Activated naive CD4-positive, alpha-beta T cell treated with anti-CD3 and anti-CD28 coated beads, Interleukin-2, amount 50 U/mL, for 72 hours (primary cell): ENCODE measurements at regions not wholly inside any gene's neighbourhood (a gene's known extent, or its start where the extent isn't known, plus 50 kb on each side); places are given as distances from the start of the nearest gene placed in this dataset.

Source experiments
- ATAC-seq, 2 donors: fragments of 150-1000 bp; cut with Tn5 transposase; 2 replicates each; pipeline ENCODE4 v1.10.0; 2021; ENCODE audit warnings: mild to moderate bottlenecking in 2 of 2, moderate library complexity in 2 of 2
- DNase-seq, 2 donors: peaks; one replicate each; pipeline ENCODE4 v3.0.0; 2021 to 2022; ENCODE audit warnings: low spot score in 2 of 2
- H3K27ac Mint-ChIP-seq, 2 donors: one replicate each; pipeline ENCODE4 v1.8.0; 2022; ENCODE audit warnings: mild to moderate bottlenecking in 2 of 2, mixed read lengths in 2 of 2
- H3K36me3 Mint-ChIP-seq, 2 donors: one replicate each; pipeline ENCODE4 v1.8.0; 2022; ENCODE audit warnings: mixed read lengths in 2 of 2
- H3K9me3 Mint-ChIP-seq, 2 donors: one replicate each; pipeline ENCODE4 v1.8.0; 2022; ENCODE audit warnings: mixed read lengths in 2 of 2

- H3K9me3 Mint-ChIP-seq, result peaks cover 6 to 19% of the 10 kb centered on the region in 2 donors
- ATAC-seq (no peak), DNase-seq (no peak)
- no peak overlapping the region for H3K27ac Mint-ChIP-seq
- H3K36me3 Mint-ChIP-seq, result no peaks in the 10 kb centered on the region
Measured at GRCh38 chr15:53416219-53416940, 343.1 kb downstream of the WDR72 start.

- no peak overlapping the region for H3K27ac Mint-ChIP-seq
- no peak for ATAC-seq
- no peak for DNase-seq
- H3K36me3 Mint-ChIP-seq, result no peaks in the 10 kb centered on the region
- H3K9me3 Mint-ChIP-seq, result peaks cover 9 to 19% of the 10 kb centered on the region in 2 donors
Measured at GRCh38 chr15:53414167-53414566, 345.3 kb downstream of the WDR72 start.

GRCh38 chr15:53412542-53412941 is 346.9 kb downstream of the WDR72 start:
- H3K9me3 Mint-ChIP-seq, result peaks cover 3 to 13% of the 10 kb centered on the region in 2 donors
- H3K36me3 Mint-ChIP-seq, result no peaks in the 10 kb centered on the region
- ATAC-seq (no peak), DNase-seq (no peak)
- H3K27ac Mint-ChIP-seq, result no peak overlapping the region

- DNase-seq (no peak), ATAC-seq (no peak)
- H3K27ac Mint-ChIP-seq, result no peak overlapping the region
- H3K36me3 Mint-ChIP-seq, result no peaks in the 10 kb centered on the region
- H3K9me3 Mint-ChIP-seq, result peaks cover 1 to 3% of the 10 kb centered on the region in 2 donors
Measured at GRCh38 chr15:53404930-53405493, 354.5 kb downstream of the WDR72 start.

- no peaks in the 10 kb centered on the region for H3K9me3 Mint-ChIP-seq
- H3K27ac Mint-ChIP-seq, result no peak overlapping the region
- peak in 1 of 2 donors; percentile 41 for ATAC-seq
- no peak for DNase-seq
- H3K36me3 Mint-ChIP-seq, result no peaks in the 10 kb centered on the region
Measured at GRCh38 chr15:53401503-53401902, 358.0 kb downstream of the WDR72 start.

- Mint-ChIP-seq H3K9me3 (no peaks in the 10 kb centered on the region), H3K36me3 (no peaks in the 10 kb centered on the region), H3K27ac (no peak overlapping the region)
- DNase-seq, result no peak
- ATAC-seq, result no peak
Measured at GRCh38 chr15:53400986-53401385, 358.5 kb downstream of the WDR72 start.

- H3K9me3 Mint-ChIP-seq, result no peaks in the 10 kb centered on the region
- DNase-seq (no peak), ATAC-seq (no peak)
- H3K27ac Mint-ChIP-seq, result no peak overlapping the region
- H3K36me3 Mint-ChIP-seq, result no peaks in the 10 kb centered on the region
Measured at GRCh38 chr15:53397041-53397616, 362.3 kb downstream of the WDR72 start.

- DNase-seq, result no peak
- Mint-ChIP-seq H3K9me3 (no peaks in the 10 kb centered on the region), H3K27ac (no peak overlapping the region), H3K36me3 (no peaks in the 10 kb centered on the region)
- ATAC-seq, result no peak
Measured at GRCh38 chr15:53395871-53396270, 363.6 kb downstream of the WDR72 start.

GRCh38 chr15:53390549-53390948 is 368.9 kb downstream of the WDR72 start:
- no peak for DNase-seq
- Mint-ChIP-seq H3K27ac (no peak overlapping the region), H3K36me3 (no peaks in the 10 kb centered on the region), H3K9me3 (peaks cover 0 to 4% of the 10 kb centered on the region in 2 donors)
- no peak for ATAC-seq

GRCh38 chr15:53389271-53390037 is 370.0 kb downstream of the WDR72 start:
- peaks cover 0 to 4% of the 10 kb centered on the region in 2 donors for H3K9me3 Mint-ChIP-seq

GRCh38 chr15:53384417-53384816 is 375.0 kb downstream of the WDR72 start:
- no peak for ATAC-seq
- no peak for DNase-seq
- peaks cover 0 to 4% of the 10 kb centered on the region in 2 donors for H3K9me3 Mint-ChIP-seq
- no peaks in the 10 kb centered on the region for H3K36me3 Mint-ChIP-seq
- no peak overlapping the region for H3K27ac Mint-ChIP-seq

More at GRCh38 chr15:53389271-53390037, 370.0 kb downstream of the WDR72 start:
- H3K36me3 Mint-ChIP-seq, result no peaks in the 10 kb centered on the region
- no peak for ATAC-seq
- no peak for DNase-seq
- no peak overlapping the region for H3K27ac Mint-ChIP-seq

GRCh38 chr15:53378096-53378800 is 381.2 kb downstream of the WDR72 start:
- no peak for ATAC-seq
- no peak overlapping the region for H3K27ac Mint-ChIP-seq
- no peaks in the 10 kb centered on the region for H3K9me3 Mint-ChIP-seq
- H3K36me3 Mint-ChIP-seq, result no peaks in the 10 kb centered on the region
- no peak for DNase-seq

GRCh38 chr15:53367740-53368139 is 391.7 kb downstream of the WDR72 start:
- peaks cover 12 to 17% of the 10 kb centered on the region in 2 donors for H3K9me3 Mint-ChIP-seq
- H3K36me3 Mint-ChIP-seq, result no peaks in the 10 kb centered on the region
- DNase-seq (no peak), ATAC-seq (no peak)
- H3K27ac Mint-ChIP-seq, result no peak overlapping the region

GRCh38 chr15:53360881-53361280 is 398.6 kb downstream of the WDR72 start:
- H3K27ac Mint-ChIP-seq, result no peak overlapping the region
- DNase-seq (no peak), ATAC-seq (no peak)
- peaks cover 0 to 9% of the 10 kb centered on the region in 2 donors for H3K9me3 Mint-ChIP-seq
- no peaks in the 10 kb centered on the region for H3K36me3 Mint-ChIP-seq

- ATAC-seq (no peak), DNase-seq (no peak)
- peaks cover 0 to 6% of the 10 kb centered on the region in 2 donors for H3K9me3 Mint-ChIP-seq
- H3K27ac Mint-ChIP-seq, result no peak overlapping the region
- no peaks in the 10 kb centered on the region for H3K36me3 Mint-ChIP-seq
Measured at GRCh38 chr15:53359038-53359437, 400.4 kb downstream of the WDR72 start.

- Mint-ChIP-seq H3K36me3 (no peaks in the 10 kb centered on the region), H3K27ac (no peak overlapping the region), H3K9me3 (peaks cover 0 to 9% of the 10 kb centered on the region in 2 donors)
- DNase-seq (no peak), ATAC-seq (no peak)
Measured at GRCh38 chr15:53354874-53355273, 404.6 kb downstream of the WDR72 start.

- DNase-seq, result no peak
- Mint-ChIP-seq H3K27ac (no peak overlapping the region), H3K9me3 (peaks cover 0 to 4% of the 10 kb centered on the region in 2 donors), H3K36me3 (no peaks in the 10 kb centered on the region)
- no peak for ATAC-seq
Measured at GRCh38 chr15:53351373-53351772, 408.1 kb downstream of the WDR72 start.
